ENCODE measurements at regions not wholly inside any gene's neighbourhood (a gene's known extent, or its start where the extent isn't known, plus 50 kb on each side); places are given as distances from the start of the nearest gene placed in this dataset.

GRCh38 chr14:66216763-66217162, 269.4 kb upstream of the CCDC196 start:
- TF ChIP-seq EZH2 (IDR thresholded peaks at IDR 0.05; ENCODE audit: borderline replicate concordance, low read depth, low read length, severe bottlenecking) (no peak), CTCF (IDR thresholded peaks at IDR 0.05; ENCODE audit: borderline replicate concordance, extremely low read depth, low read length, poor library complexity, severe bottlenecking) (no peak)
- H3K27ac ChIP-seq (ENCODE audit: low read length), result no peak overlapping the region

DNA sequence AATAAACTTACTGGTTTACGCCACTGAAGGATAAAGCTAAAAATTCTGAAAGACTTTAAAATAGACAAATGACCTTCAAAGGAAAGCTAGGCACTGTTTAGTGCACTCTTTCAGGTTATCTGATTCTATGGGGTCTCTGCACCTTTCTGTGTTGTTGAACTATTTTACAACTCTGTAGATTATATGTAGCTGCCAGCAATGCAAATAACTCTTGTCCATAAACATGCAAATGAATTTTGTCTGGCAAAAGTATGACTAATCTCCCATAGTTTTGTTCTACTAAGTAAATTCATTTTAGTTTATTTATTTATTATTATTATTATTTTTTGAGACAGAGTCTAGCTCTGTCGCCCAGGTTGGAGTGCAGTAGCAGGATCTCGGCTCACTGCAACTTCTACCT, 266.3 kb upstream of the CCDC196 start:
- H3K9me3 ChIP-seq (ENCODE audit: insufficient read depth, low read length, severe bottlenecking), result peaks cover 28% of the 10 kb centered on the region
- no peaks in the 10 kb centered on the region for H3K36me3 ChIP-seq (ENCODE audit: insufficient read depth, low read length)
- H2AFZ ChIP-seq (ENCODE audit: low read depth, low read length), result no peak overlapping the region
- DNase-seq, result no peak
- no peaks in the 10 kb centered on the region for H3K79me2 ChIP-seq (ENCODE audit: insufficient read depth, low read length)
- no peak overlapping the region for H3K27ac ChIP-seq (ENCODE audit: low read length)
- H3K9ac ChIP-seq (ENCODE audit: low read depth, low read length), result no peak overlapping the region
- H4K20me1 ChIP-seq (ENCODE audit: insufficient read depth, low read length), result no peaks in the 10 kb centered on the region
- ATAC-seq (ENCODE audit: insufficient read depth, low read depth), result no peak
- no peaks in the 10 kb centered on the region for H3K4me1 ChIP-seq (ENCODE audit: insufficient read depth, low read length)
- peaks cover 4% of the 10 kb centered on the region for H3K27me3 ChIP-seq (ENCODE audit: insufficient read depth, low read length, poor library complexity)
- TF ChIP-seq EZH2 (IDR thresholded peaks at IDR 0.05; ENCODE audit: borderline replicate concordance, low read depth, low read length, severe bottlenecking) (no peak), CTCF (IDR thresholded peaks at IDR 0.05; ENCODE audit: borderline replicate concordance, extremely low read depth, low read length, poor library complexity, severe bottlenecking) (no peak)
- H3K4me2 ChIP-seq (ENCODE audit: insufficient read depth, low read length), result no peak overlapping the region
- no peak overlapping the region for H3K4me3 ChIP-seq (ENCODE audit: low read depth in 1 of 2, low read length in 2 of 2)

More at GRCh38 chr14:66216763-66217162, 269.4 kb upstream of the CCDC196 start:
- H3K4me3 ChIP-seq (ENCODE audit: low read depth in 1 of 2, low read length in 2 of 2), result no peak overlapping the region
- H3K4me1 ChIP-seq (ENCODE audit: insufficient read depth, low read length), result no peaks in the 10 kb centered on the region
- H3K79me2 ChIP-seq (ENCODE audit: insufficient read depth, low read length), result no peaks in the 10 kb centered on the region
- H3K9ac ChIP-seq (ENCODE audit: low read depth, low read length), result no peak overlapping the region
- H3K36me3 ChIP-seq (ENCODE audit: insufficient read depth, low read length), result no peaks in the 10 kb centered on the region
- peaks cover 30% of the 10 kb centered on the region for H3K9me3 ChIP-seq (ENCODE audit: insufficient read depth, low read length, severe bottlenecking)
- ATAC-seq (ENCODE audit: insufficient read depth, low read depth), result no peak
- DNase-seq, result no peak
- H3K27me3 ChIP-seq (ENCODE audit: insufficient read depth, low read length, poor library complexity), result no peaks in the 10 kb centered on the region
- no peak overlapping the region for H2AFZ ChIP-seq (ENCODE audit: low read depth, low read length)
- H4K20me1 ChIP-seq (ENCODE audit: insufficient read depth, low read length), result no peaks in the 10 kb centered on the region
- no peak overlapping the region for H3K4me2 ChIP-seq (ENCODE audit: insufficient read depth, low read length)

DNA sequence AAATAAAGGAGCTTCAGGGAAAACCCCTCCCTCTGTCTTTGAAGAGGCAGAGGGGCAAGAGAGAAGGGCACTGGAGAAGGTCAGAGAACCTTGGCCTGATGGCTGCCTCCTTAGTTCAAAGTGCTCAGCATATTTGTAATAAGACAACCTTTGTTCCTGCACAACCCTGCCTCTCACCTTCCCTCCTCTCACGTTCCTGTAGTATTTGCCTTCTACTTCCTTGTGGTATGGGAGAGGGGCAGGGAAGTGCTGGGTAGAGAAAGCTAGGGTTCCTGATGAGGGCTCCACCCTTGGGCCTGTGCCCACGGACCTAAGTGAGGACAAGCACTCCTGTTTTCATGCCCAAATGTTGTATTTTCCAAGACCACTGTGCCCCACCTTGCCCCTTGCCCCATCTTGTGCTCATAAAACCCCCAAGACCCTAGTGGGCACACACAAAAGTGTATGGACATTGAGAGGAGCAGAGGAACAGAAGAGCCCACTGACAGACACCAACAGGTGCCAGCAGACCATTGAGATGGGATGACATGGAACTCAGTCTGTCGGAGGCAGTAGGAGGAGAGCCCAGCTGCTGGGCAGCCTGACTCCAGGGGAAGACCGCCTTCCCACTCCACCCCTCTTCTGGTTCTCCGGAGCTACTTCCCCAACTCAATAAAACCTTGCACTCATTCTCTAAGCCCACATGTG, 261.5 kb upstream of the CCDC196 start:
- ATAC-seq (ENCODE audit: insufficient read depth, low read depth), result no peak

More for the DNA sequence above, 261.5 kb upstream of the CCDC196 start:
- H3K27ac ChIP-seq (ENCODE audit: low read length), result no peak overlapping the region
- TF ChIP-seq CTCF (IDR thresholded peaks at IDR 0.05; ENCODE audit: borderline replicate concordance, extremely low read depth, low read length, poor library complexity, severe bottlenecking), result no peak
- TF ChIP-seq EZH2 (IDR thresholded peaks at IDR 0.05; ENCODE audit: borderline replicate concordance, low read depth, low read length, severe bottlenecking), result no peak
- no peak for DNase-seq
- no peaks in the 10 kb centered on the region for H3K4me1 ChIP-seq (ENCODE audit: insufficient read depth, low read length)
- H2AFZ ChIP-seq (ENCODE audit: low read depth, low read length), result no peak overlapping the region
- no peak overlapping the region for H3K9ac ChIP-seq (ENCODE audit: low read depth, low read length)
- no peaks in the 10 kb centered on the region for H3K79me2 ChIP-seq (ENCODE audit: insufficient read depth, low read length)
- H3K4me3 ChIP-seq (ENCODE audit: low read depth in 1 of 2, low read length in 2 of 2), result no peak overlapping the region
- H4K20me1 ChIP-seq (ENCODE audit: insufficient read depth, low read length), result no peaks in the 10 kb centered on the region
- H3K4me2 ChIP-seq (ENCODE audit: insufficient read depth, low read length), result no peak overlapping the region
- no peaks in the 10 kb centered on the region for H3K9me3 ChIP-seq (ENCODE audit: insufficient read depth, low read length, severe bottlenecking)
- no peaks in the 10 kb centered on the region for H3K36me3 ChIP-seq (ENCODE audit: insufficient read depth, low read length)
- H3K27me3 ChIP-seq (ENCODE audit: insufficient read depth, low read length, poor library complexity), result peaks cover 4% of the 10 kb centered on the region
